ENCODE measurements at regions not wholly inside any gene's neighbourhood (a gene's known extent, or its start where the extent isn't known, plus 50 kb on each side); places are given as distances from the start of the nearest gene placed in this dataset.
"Not testable (repeated sequence)": the region's sequence is repeated elsewhere in the genome, so short reads cannot be mapped to it uniquely, and the experiment has no call there.

GRCh38 chr4:179248821-179249220, 1806.6 kb upstream of the AGA start:
- DNase-seq (ENCODE audit: low spot score) = no peak

- DNase-seq (ENCODE audit: low spot score) = no peak
Measured at GRCh38 chr4:179268791-179269190, 1826.6 kb upstream of the AGA start.

GRCh38 chr4:179272282-179272681, 1830.0 kb upstream of the AGA start:
- no peak for DNase-seq (ENCODE audit: low spot score)

GRCh38 chr4:179278647-179279046, 1836.4 kb upstream of the AGA start:
- no peak for DNase-seq (ENCODE audit: low spot score)

GRCh38 chr4:179285696-179286095, 1843.5 kb upstream of the AGA start:
- no peak for DNase-seq (ENCODE audit: low spot score)

GRCh38 chr4:179291657-179292056, 1849.4 kb upstream of the AGA start:
- no peak for DNase-seq (ENCODE audit: low spot score)

- no peak for DNase-seq (ENCODE audit: low spot score)
Measured at GRCh38 chr4:179292468-179292867, 1850.2 kb upstream of the AGA start.

- DNase-seq (ENCODE audit: low spot score) = peak; percentile 3
Measured at GRCh38 chr4:179307297-179308136, 1865.3 kb upstream of the AGA start.

GRCh38 chr4:179313823-179314222, 1871.6 kb upstream of the AGA start:
- no peak for DNase-seq (ENCODE audit: low spot score)

GRCh38 chr4:179325181-179325580, 1882.9 kb upstream of the AGA start:
- DNase-seq (ENCODE audit: low spot score) = no peak

GRCh38 chr4:179328627-179329026, 1886.4 kb upstream of the AGA start:
- no peak for DNase-seq (ENCODE audit: low spot score)

- no peak for DNase-seq (ENCODE audit: low spot score)
Measured at GRCh38 chr4:179331362-179331761, 1889.1 kb upstream of the AGA start.

GRCh38 chr4:179344861-179345260, 1902.6 kb upstream of the AGA start:
- no peak for DNase-seq (ENCODE audit: low spot score)

GRCh38 chr4:179352221-179352620, 1910.0 kb upstream of the AGA start:
- no peak for DNase-seq (ENCODE audit: low spot score)

- no peak for DNase-seq (ENCODE audit: low spot score)
Measured at GRCh38 chr4:179353786-179354185, 1911.5 kb upstream of the AGA start.

- no peak for DNase-seq (ENCODE audit: low spot score)
Measured at GRCh38 chr4:179361978-179362486, 1919.8 kb upstream of the AGA start.

GRCh38 chr4:179365932-179366331, 1923.7 kb upstream of the AGA start:
- DNase-seq (ENCODE audit: low spot score) = not testable (repeated sequence)

GRCh38 chr4:179372242-179372641, 1930.0 kb upstream of the AGA start:
- DNase-seq (ENCODE audit: low spot score) = no peak

- no peak for DNase-seq (ENCODE audit: low spot score)
Measured at GRCh38 chr4:179372746-179373145, 1930.5 kb upstream of the AGA start.

- not testable (repeated sequence) for DNase-seq (ENCODE audit: low spot score)
Measured at GRCh38 chr4:179378847-179379246, 1936.6 kb upstream of the AGA start.

GRCh38 chr4:179392787-179393186, 1950.5 kb upstream of the AGA start:
- DNase-seq (ENCODE audit: low spot score) = no peak

GRCh38 chr4:179398414-179398813, 1956.2 kb upstream of the AGA start:
- no peak for DNase-seq (ENCODE audit: low spot score)

- DNase-seq (ENCODE audit: low spot score) = no peak
Measured at GRCh38 chr4:179399054-179399782, 1957.0 kb upstream of the AGA start.

Data from germinal center (tissue), 1 donor.